Trophoblast cell (in vitro differentiated cells and primary cell): ENCODE measurements at regions not wholly inside any gene's neighbourhood (a gene's known extent, or its start where the extent isn't known, plus 50 kb on each side); places are given as distances from the start of the nearest gene placed in this dataset.

Experiments
- DNase-seq, 2 donors: peaks; one replicate each; pipeline ENCODE4 v3.0.0-alpha.2; 2016
- H2AFZ ChIP-seq: 2 replicates; pipeline ENCODE4 v1.6.1; 2013; ENCODE audit warnings: low read length, moderate library complexity, mild to moderate bottlenecking; ENCODE audit not compliant: insufficient read depth, poor library complexity
- H2AK5ac ChIP-seq: 2 replicates; pipeline ENCODE4 v1.6.1; 2013; ENCODE audit warnings: mild to moderate bottlenecking, low read length
- H2BK120ac ChIP-seq: 2 replicates; pipeline ENCODE4 v1.6.1; 2013; ENCODE audit warnings: low read length, mild to moderate bottlenecking, moderate library complexity; ENCODE audit not compliant: insufficient read depth, poor library complexity
- H2BK12ac ChIP-seq: 2 replicates; pipeline ENCODE4 v1.6.1; 2013; ENCODE audit warnings: mild to moderate bottlenecking, low read length, moderate library complexity
- H2BK5ac ChIP-seq: 2 replicates; pipeline ENCODE4 v1.6.1; 2013; ENCODE audit warnings: low read length, low read depth, moderate library complexity, mild to moderate bottlenecking; ENCODE audit not compliant: poor library complexity
- H3K14ac ChIP-seq: 2 replicates; pipeline ENCODE4 v1.6.1; 2013; ENCODE audit warnings: mild to moderate bottlenecking, low read length
- H3K18ac ChIP-seq: 2 replicates; pipeline ENCODE4 v1.6.1; 2013; ENCODE audit warnings: mild to moderate bottlenecking, low read length
- H3K23ac ChIP-seq: 2 replicates; pipeline ENCODE4 v1.6.1; 2013; ENCODE audit warnings: low read length
- H3K27ac ChIP-seq: 2 replicates; pipeline ENCODE4 v1.5.1; 2013; ENCODE audit warnings: low read depth, mild to moderate bottlenecking, inconsistent platforms, low read length, moderate library complexity
- H3K27me3 ChIP-seq: 2 replicates; pipeline ENCODE4 v1.6.1; 2013; ENCODE audit warnings: inconsistent platforms, mild to moderate bottlenecking, low read length, moderate library complexity; ENCODE audit not compliant: insufficient read depth
- H3K36me3 ChIP-seq, 2 experiments: 1 replicate in 1 of 2; 2 replicates in 1 of 2; pipeline ENCODE4 v1.6.1; 2013; ENCODE audit warnings: low read length in 2 of 2, mild to moderate bottlenecking in 2 of 2, moderate library complexity in 1 of 2; ENCODE audit not compliant: insufficient read depth in 2 of 2, control insufficient read depth in 1 of 2
- H3K4ac ChIP-seq: 2 replicates; pipeline ENCODE4 v1.6.1; 2013; ENCODE audit warnings: low read depth, mild to moderate bottlenecking, low read length, moderate library complexity
- H3K4me1 ChIP-seq, 2 experiments: 1 replicate in 1 of 2; 2 replicates in 1 of 2; pipeline ENCODE4 v1.6.1; 2013; ENCODE audit warnings: low read length in 2 of 2, mild to moderate bottlenecking in 2 of 2, moderate library complexity in 1 of 2; ENCODE audit not compliant: insufficient read depth in 2 of 2, control insufficient read depth in 1 of 2
- H3K4me2 ChIP-seq: 2 replicates; pipeline ENCODE4 v1.6.1; 2013; ENCODE audit warnings: inconsistent platforms, mild to moderate bottlenecking, low read length, moderate library complexity
- H3K4me3 ChIP-seq: 2 replicates; pipeline ENCODE4 v1.5.1; 2013; ENCODE audit warnings: mild to moderate bottlenecking, low read depth, low read length, inconsistent platforms
- H3K79me1 ChIP-seq: one replicate; pipeline ENCODE4 v1.6.1; 2013; ENCODE audit warnings: low read length
- H3K79me2 ChIP-seq: 2 replicates; pipeline ENCODE4 v1.6.1; 2013; ENCODE audit warnings: low read length, mild to moderate bottlenecking; ENCODE audit not compliant: control insufficient read depth, insufficient read depth, poor library complexity
- H3K9ac ChIP-seq: 2 replicates; pipeline ENCODE4 v1.6.1; 2013; ENCODE audit warnings: mild to moderate bottlenecking, low read length
- H3K9me3 ChIP-seq: 2 replicates; pipeline ENCODE4 v1.6.1; 2013; ENCODE audit warnings: low read depth, mild to moderate bottlenecking, control low read depth, inconsistent platforms, low read length; ENCODE audit not compliant: insufficient read depth
- H4K12ac ChIP-seq: 2 replicates; pipeline ENCODE4 v1.6.1; 2013; ENCODE audit warnings: low read depth, mild to moderate bottlenecking, low read length, moderate library complexity
- H4K8ac ChIP-seq: 2 replicates; pipeline ENCODE4 v1.6.1; 2013; ENCODE audit warnings: low read depth, mild to moderate bottlenecking, low read length, moderate library complexity
- H4K91ac ChIP-seq: one replicate; pipeline ENCODE4 v1.6.1; 2013; ENCODE audit warnings: low read depth, mild to moderate bottlenecking, low read length, moderate library complexity
- WGBS: extraction: QIAGEN DNeasy Blood & Tissue Kit; methylation state at CpG from one replicate; pipeline ENCODE4 v1.1.7; 2013; ENCODE audit warnings: missing lambda C conversion rate; ENCODE audit not compliant: insufficient read length, insufficient coverage; ENCODE audit errors: extremely low coverage; 5-methylcytosine and 5-hydroxymethylcytosine counted together

DNA sequence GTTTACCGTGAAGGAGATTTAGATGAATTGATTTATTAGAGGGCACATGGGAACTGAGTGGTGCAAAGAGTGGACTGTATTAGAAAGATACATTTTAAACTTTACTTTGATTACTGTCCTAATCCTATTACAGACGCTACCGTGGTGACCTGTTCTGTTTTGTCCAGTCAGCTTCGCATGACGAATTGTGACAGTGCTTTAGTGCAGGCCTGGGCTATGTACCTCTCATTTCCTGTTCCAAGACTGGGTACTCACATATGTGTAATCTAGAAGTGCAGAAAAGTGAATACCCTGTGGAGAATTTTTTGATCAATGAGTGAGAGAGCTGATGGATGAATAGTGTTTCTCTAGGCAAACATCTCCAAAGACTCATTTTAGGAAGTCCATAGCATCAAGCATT is 385.9 kb downstream of the ANXA1 start:
- no peaks in the 10 kb centered on the region for H3K79me1 ChIP-seq
- H3K4ac ChIP-seq: no peak overlapping the region
- H3K4me1 ChIP-seq: no peaks in the 10 kb centered on the region
- H4K91ac ChIP-seq: no peak overlapping the region
- no peak overlapping the region for H2AK5ac ChIP-seq
- H3K27ac ChIP-seq: no peak overlapping the region
- H3K23ac ChIP-seq: no peak overlapping the region
- no peaks in the 10 kb centered on the region for H3K79me2 ChIP-seq
- H4K12ac ChIP-seq: no peak overlapping the region
- WGBS: no CpG with 5 or more reads among the region's 5 CpGs
- H2BK120ac ChIP-seq: no peak overlapping the region
- H3K9ac ChIP-seq: no peak overlapping the region
- H4K8ac ChIP-seq: no peak overlapping the region
- no peak overlapping the region for H3K4me2 ChIP-seq
- H3K18ac ChIP-seq: no peak overlapping the region
- H2BK12ac ChIP-seq: no peak overlapping the region
- H2AFZ ChIP-seq: no peak overlapping the region
- H3K27me3 ChIP-seq: no peaks in the 10 kb centered on the region
- H3K9me3 ChIP-seq: no peaks in the 10 kb centered on the region
- no peak overlapping the region for H2BK5ac ChIP-seq
- no peak for DNase-seq
- no peaks in the 10 kb centered on the region for H3K36me3 ChIP-seq
- H3K4me3 ChIP-seq: no peak overlapping the region
- no peak overlapping the region for H3K14ac ChIP-seq

DNA sequence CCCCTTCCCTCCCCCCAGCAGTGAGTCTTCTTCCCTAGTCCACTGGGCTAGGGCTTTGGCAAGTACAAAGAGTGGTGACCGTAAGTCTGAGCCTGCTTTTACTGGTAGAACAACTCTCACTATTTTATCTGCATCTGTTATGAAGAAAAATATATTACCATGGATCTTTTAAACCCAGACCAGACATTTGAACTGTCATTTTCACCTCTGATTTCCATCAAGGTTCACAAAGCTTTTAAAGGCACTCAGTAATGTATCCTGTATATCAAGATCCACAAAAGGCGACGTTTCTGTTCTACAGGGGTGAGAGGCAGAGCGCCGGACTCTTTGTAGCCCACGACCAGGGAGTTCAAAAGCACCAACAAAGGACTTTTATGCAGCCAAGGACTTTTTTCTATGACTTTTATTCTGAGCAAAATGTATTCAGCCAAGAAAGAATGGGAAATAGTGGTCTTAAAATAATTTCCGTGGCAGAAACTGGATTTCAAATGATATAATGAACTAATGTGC is 388.3 kb downstream of the ANXA1 start:
- H3K27me3 ChIP-seq: no peaks in the 10 kb centered on the region
- H2AK5ac ChIP-seq: no peak overlapping the region
- no peak overlapping the region for H2AFZ ChIP-seq
- H4K12ac ChIP-seq: no peak overlapping the region
- H3K9ac ChIP-seq: no peak overlapping the region
- no peak overlapping the region for H4K8ac ChIP-seq
- no peak overlapping the region for H3K4me3 ChIP-seq
- no peak overlapping the region for H2BK5ac ChIP-seq
- no peak overlapping the region for H3K4ac ChIP-seq
- H3K79me1 ChIP-seq: no peaks in the 10 kb centered on the region
- no peaks in the 10 kb centered on the region for H3K9me3 ChIP-seq
- no peak overlapping the region for H2BK12ac ChIP-seq
- H2BK120ac ChIP-seq: no peak overlapping the region
- no peaks in the 10 kb centered on the region for H3K79me2 ChIP-seq
- no peak overlapping the region for H3K27ac ChIP-seq
- no peak overlapping the region for H3K23ac ChIP-seq
- no CpG with 5 or more reads among the region's 7 CpGs for WGBS
- no peak overlapping the region for H3K18ac ChIP-seq
- H3K14ac ChIP-seq: no peak overlapping the region
- H3K4me2 ChIP-seq: no peak overlapping the region
- no peak for DNase-seq
- no peaks in the 10 kb centered on the region for H3K36me3 ChIP-seq
- no peak overlapping the region for H4K91ac ChIP-seq
- no peaks in the 10 kb centered on the region for H3K4me1 ChIP-seq

DNA sequence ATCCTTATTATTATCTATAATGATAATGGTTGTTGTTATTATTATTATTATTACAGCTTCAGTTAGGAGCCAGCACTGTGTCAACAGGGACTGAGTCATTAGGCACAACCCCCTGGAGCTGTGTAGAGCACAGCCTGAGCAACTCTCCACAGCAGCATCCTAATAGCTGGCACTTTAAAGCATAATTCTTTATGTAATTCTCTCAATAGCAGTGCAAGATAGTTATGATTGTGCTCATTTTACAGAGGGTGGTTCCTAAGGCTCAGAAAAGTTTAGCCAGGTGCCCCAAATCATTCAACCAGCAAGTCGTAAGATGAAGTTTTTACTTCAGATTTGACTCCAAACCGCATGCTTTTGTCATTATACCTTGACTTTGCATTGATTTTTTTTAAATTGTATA is 390.3 kb downstream of the ANXA1 start:
- Histone ChIP-seq H3K9ac (no peak overlapping the region), H3K79me1 (no peaks in the 10 kb centered on the region), H2AK5ac (no peak overlapping the region), H3K9me3 (no peaks in the 10 kb centered on the region), H3K79me2 (no peaks in the 10 kb centered on the region), H3K4me1 (no peaks in the 10 kb centered on the region), H3K4me3 (no peak overlapping the region), H2BK120ac (no peak overlapping the region), H3K27ac (no peak overlapping the region), H2BK5ac (no peak overlapping the region), H3K14ac (no peak overlapping the region), H4K91ac (no peak overlapping the region), H2AFZ (no peak overlapping the region), H4K8ac (no peak overlapping the region), H3K4me2 (no peak overlapping the region), H2BK12ac (no peak overlapping the region), H3K27me3 (no peaks in the 10 kb centered on the region), H3K4ac (no peak overlapping the region), H3K36me3 (no peaks in the 10 kb centered on the region), H3K23ac (no peak overlapping the region), H3K18ac (no peak overlapping the region), H4K12ac (no peak overlapping the region)
- no peak for DNase-seq
- WGBS: no CpG with 5 or more reads among the region's 2 CpGs

DNA sequence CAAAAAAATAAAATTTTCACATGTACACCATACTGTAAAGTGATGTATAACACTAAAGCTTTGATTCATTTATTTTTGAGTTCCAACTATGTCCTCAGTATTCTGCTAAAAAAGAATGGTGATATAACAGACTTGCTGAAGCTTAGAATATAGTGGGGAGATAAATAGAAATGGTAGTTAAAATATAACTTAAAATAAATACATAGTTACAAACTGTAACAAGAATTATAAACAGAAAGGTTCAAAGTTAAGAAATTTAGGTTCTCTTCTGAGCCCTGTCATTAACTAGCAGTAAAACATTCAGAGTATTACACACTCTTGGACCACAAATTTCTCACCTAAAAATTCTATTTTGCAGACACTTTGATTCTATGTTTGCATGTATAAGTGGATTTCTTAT is 392.1 kb downstream of the ANXA1 start:
- Histone ChIP-seq H4K12ac (no peak overlapping the region), H3K36me3 (no peaks in the 10 kb centered on the region), H3K4me3 (no peak overlapping the region), H3K18ac (no peak overlapping the region), H4K8ac (no peak overlapping the region), H3K23ac (no peak overlapping the region), H3K9me3 (no peaks in the 10 kb centered on the region), H3K14ac (no peak overlapping the region), H2AK5ac (no peak overlapping the region), H3K27ac (no peak overlapping the region), H3K79me2 (no peaks in the 10 kb centered on the region), H3K4me2 (no peak overlapping the region), H2BK12ac (no peak overlapping the region), H3K4ac (no peak overlapping the region), H2BK5ac (no peak overlapping the region), H3K9ac (no peak overlapping the region), H3K79me1 (no peaks in the 10 kb centered on the region), H3K4me1 (no peaks in the 10 kb centered on the region), H2AFZ (no peak overlapping the region), H3K27me3 (no peaks in the 10 kb centered on the region), H2BK120ac (no peak overlapping the region), H4K91ac (no peak overlapping the region)
- no peak for DNase-seq
